H1 (cell line): ENCODE measurements at regions not wholly inside any gene's neighbourhood (a gene's known extent, or its start where the extent isn't known, plus 50 kb on each side); places are given as distances from the start of the nearest gene placed in this dataset.

Experiments used
- CTCF ChIA-PET: fragments of 300-600 bp; sonication (Branson Sonifier 250); formaldehyde crosslinking; loops from one replicate; lab custom pipeline; 2021; ENCODE audit not compliant: partially characterized antibody; lab: Charles Lee
- POLR2A ChIA-PET: fragments of 300-600 bp; sonication (Branson Sonifier 250); formaldehyde crosslinking; loops from one replicate; lab custom pipeline; 2021; ENCODE audit warnings: inconsistent platforms; ENCODE audit not compliant: partially characterized antibody; lab: Charles Lee
- DNase-seq, 2 experiments: peaks; one replicate each; pipeline versions ENCODE4 v3.0.0 to v3.0.0-alpha.2; 2010 to 2022; ENCODE audit warnings: low spot score in 2 of 2, low read depth in 1 of 2, mixed read lengths in 1 of 2
- FAIRE-seq: peaks from 2 replicates; lab custom pipeline; 2011; peaks lifted over from hg19 to GRCh38; lab: Jason Lieb, UNC
- H2AFZ ChIP-seq: 2 replicates; pipeline ENCODE4 v1.8.1; 2012; ENCODE audit warnings: low read length, inconsistent platforms
- H2AK5ac ChIP-seq: 2 replicates; pipeline ENCODE4 v1.6.1; 2013; ENCODE audit warnings: low read depth, low read length
- H2BK120ac ChIP-seq: replicated peaks from 2 replicates; pipeline ENCODE3; 2013; ENCODE audit warnings: low read depth, low read length, inconsistent platforms
- H2BK12ac ChIP-seq: 2 replicates; pipeline ENCODE4 v1.6.1; 2013; ENCODE audit warnings: low read depth, low read length
- H2BK15ac ChIP-seq: 2 replicates; pipeline ENCODE4 v1.6.1; 2013; ENCODE audit warnings: low read length
- H2BK20ac ChIP-seq: 2 replicates; pipeline ENCODE4 v1.6.1; 2013; ENCODE audit warnings: low read length
- H2BK5ac ChIP-seq: 2 replicates; pipeline ENCODE4 v1.6.1; 2013; ENCODE audit warnings: low read depth, low read length
- H3K14ac ChIP-seq: 2 replicates; pipeline ENCODE4 v1.6.1; 2013; ENCODE audit warnings: inconsistent platforms; ENCODE audit not compliant: insufficient read length
- H3K18ac ChIP-seq: 2 replicates; pipeline ENCODE4 v1.6.1; 2013; ENCODE audit warnings: low read length; ENCODE audit errors: extremely low read depth
- H3K23ac ChIP-seq: 2 replicates; pipeline ENCODE4 v1.6.1; 2013; ENCODE audit warnings: inconsistent platforms; ENCODE audit not compliant: insufficient read length
- H3K23me2 ChIP-seq: 2 replicates; pipeline ENCODE4 v1.6.1; 2013; ENCODE audit warnings: low read depth, low read length
- H3K27ac ChIP-seq: 2 replicates; pipeline ENCODE4 v1.6.1; 2011; ENCODE audit warnings: low read depth, low read length, inconsistent platforms
- H3K27me3 ChIP-seq, 4 experiments: replicated peaks in 1 of 4; 1 replicate in 1 of 4; 2 replicates in 3 of 4; pipeline versions ENCODE4 v1.6.1 to v1.8.1; 2011 to 2013; ENCODE audit warnings: low read length in 3 of 4, mild to moderate bottlenecking in 3 of 4, inconsistent platforms in 2 of 4, mixed read lengths in 2 of 4, moderate library complexity in 1 of 4; ENCODE audit not compliant: control insufficient read depth in 3 of 4, insufficient read depth in 3 of 4; ENCODE audit errors: extremely low read depth in 1 of 4
- H3K36me3 ChIP-seq, 4 experiments: 2 replicates each; pipeline versions ENCODE4 v1.6.1 to v1.8.1; 2011 to 2013; ENCODE audit warnings: mild to moderate bottlenecking in 4 of 4, low read length in 3 of 4, moderate library complexity in 2 of 4, control low read depth in 1 of 4, inconsistent platforms in 1 of 4; ENCODE audit not compliant: insufficient read depth in 4 of 4, control insufficient read depth in 2 of 4
- H3K4ac ChIP-seq: replicated peaks from 2 replicates; pipeline ENCODE3; 2013; ENCODE audit warnings: low read length, low read depth, mixed read lengths, inconsistent platforms; ENCODE audit not compliant: insufficient read length
- H3K4me1 ChIP-seq, 4 experiments: replicated peaks in 1 of 4; 1 replicate in 1 of 4; 2 replicates in 3 of 4; pipeline versions ENCODE4 v1.6.1 to v1.8.1; 2011 to 2013; ENCODE audit warnings: low read length in 3 of 4, inconsistent platforms in 2 of 4, mixed read lengths in 1 of 4; ENCODE audit not compliant: insufficient read depth in 4 of 4, control insufficient read depth in 3 of 4
- H3K4me2 ChIP-seq, 2 experiments: 2 replicates each; pipeline versions ENCODE4 v1.6.1 to v1.8.1; 2011 to 2013; ENCODE audit warnings: low read depth in 2 of 2, low read length in 2 of 2, control low read depth in 1 of 2, inconsistent platforms in 1 of 2, mild to moderate bottlenecking in 1 of 2; ENCODE audit not compliant: insufficient read depth in 1 of 2
- H3K4me3 ChIP-seq, 4 experiments: fragments of 200-600, 300-600 bp in 1 of 4; sonication (generic), shearing (Covaris generic), sonication (Bioruptor Twin) in 1 of 4; 2 replicates each; pipeline versions ENCODE4 v1.5.1 to v1.8.1; 2011 to 2016; ENCODE audit warnings: low read length in 4 of 4, low read depth in 3 of 4, control low read depth in 2 of 4, inconsistent platforms in 2 of 4, mild to moderate bottlenecking in 2 of 4, mixed read lengths in 1 of 4, moderate library complexity in 1 of 4; ENCODE audit not compliant: insufficient read depth in 2 of 4; ENCODE audit errors: extremely low read depth in 1 of 4
- H3K56ac ChIP-seq: replicated peaks from 2 replicates; pipeline ENCODE3; 2013; ENCODE audit warnings: low read depth, mild to moderate bottlenecking, mixed read lengths, low read length, inconsistent platforms; ENCODE audit not compliant: insufficient read length
- H3K79me1 ChIP-seq: 2 replicates; pipeline ENCODE4 v1.6.1; 2013; ENCODE audit warnings: low read depth, low read length, control low read depth
- H3K79me2 ChIP-seq, 2 experiments: 2 replicates each; pipeline versions ENCODE4 v1.6.1 to v1.8.1; 2012 to 2013; ENCODE audit warnings: low read length in 2 of 2, mild to moderate bottlenecking in 2 of 2, inconsistent platforms in 1 of 2; ENCODE audit not compliant: insufficient read depth in 2 of 2, control insufficient read depth in 1 of 2
- H3K9ac ChIP-seq, 4 experiments: replicated peaks in 1 of 4; 1 replicate in 1 of 4; 2 replicates in 3 of 4; pipeline versions ENCODE4 v1.6.1 to v1.8.1; 2011 to 2013; ENCODE audit warnings: low read depth in 3 of 4, low read length in 3 of 4, control low read depth in 2 of 4, mild to moderate bottlenecking in 2 of 4, moderate library complexity in 2 of 4, inconsistent platforms in 1 of 4; ENCODE audit errors: extremely low read depth in 1 of 4
- H3K9me3 ChIP-seq, 2 experiments: 2 replicates each; pipeline versions ENCODE4 v1.6.1 to v1.8.1; 2012 to 2013; ENCODE audit warnings: mild to moderate bottlenecking in 2 of 2, moderate library complexity in 2 of 2, control low read depth in 1 of 2, inconsistent platforms in 1 of 2, low read depth in 1 of 2, low read length in 1 of 2, mixed read lengths in 1 of 2; ENCODE audit not compliant: insufficient read depth in 2 of 2
- H4K20me1 ChIP-seq, 2 experiments: replicated peaks in 1 of 2; 2 replicates each; pipeline versions ENCODE3 to v1.8.1; 2011 to 2013; ENCODE audit warnings: inconsistent platforms in 2 of 2, low read length in 2 of 2, mild to moderate bottlenecking in 1 of 2; ENCODE audit not compliant: insufficient read depth in 2 of 2, control insufficient read depth in 1 of 2
- H4K5ac ChIP-seq: 2 replicates; pipeline ENCODE4 v1.6.1; 2013; ENCODE audit warnings: low read length, low read depth, mixed read lengths, inconsistent platforms; ENCODE audit not compliant: insufficient read length
- H4K8ac ChIP-seq: 2 replicates; pipeline ENCODE4 v1.8.0; 2013; ENCODE audit warnings: mild to moderate bottlenecking, moderate library complexity, low read length, inconsistent platforms; ENCODE audit not compliant: insufficient read depth; ENCODE audit errors: extremely low read depth
- H4K91ac ChIP-seq: replicated peaks from 2 replicates; pipeline ENCODE3; 2013; ENCODE audit warnings: low read length, mixed read lengths, inconsistent platforms; ENCODE audit not compliant: insufficient read length
- ATF2 ChIP-seq: IDR thresholded peaks from 2 replicates; pipeline ENCODE4 v1.6.1; 2012; ENCODE audit warnings: low read length, inconsistent platforms
- BCL11A ChIP-seq, 2 experiments: IDR thresholded peaks; one replicate each; pipeline ENCODE4 v1.6.1; 2011; ENCODE audit warnings: low read depth in 2 of 2, low read length in 2 of 2, mild to moderate bottlenecking in 2 of 2
- CBX5 ChIP-seq: fragments of 300-800, 300-1000 bp; sonication (generic); IDR thresholded peaks from 2 replicates; pipeline ENCODE4 v1.7.1; 2016; ENCODE audit warnings: antibody characterized with exemption, low read length, low read depth
- CEBPB ChIP-seq: IDR thresholded peaks from 2 replicates; pipeline ENCODE4 v1.6.1; 2012; ENCODE audit warnings: low read depth, low read length
- EP300 ChIP-seq, 2 experiments: IDR thresholded peaks; 1 replicate in 1 of 2; 2 replicates in 1 of 2; pipeline ENCODE4 v1.6.1; 2011 to 2012; ENCODE audit warnings: low read depth in 2 of 2, low read length in 2 of 2, mild to moderate bottlenecking in 2 of 2, borderline replicate concordance in 1 of 2, inconsistent platforms in 1 of 2, moderate library complexity in 1 of 2
- GABPA ChIP-seq: IDR thresholded peaks from 2 replicates; pipeline ENCODE4 v1.6.1; 2011; ENCODE audit warnings: mild to moderate bottlenecking, low read length, moderate library complexity, borderline replicate concordance; ENCODE audit not compliant: insufficient read depth
- JUN ChIP-seq: IDR thresholded peaks from 2 replicates; pipeline ENCODE4 v1.6.1; 2011; ENCODE audit warnings: low read depth, mild to moderate bottlenecking, improper control_type of control experiment, low read length
- JUND ChIP-seq: IDR thresholded peaks from 2 replicates; pipeline ENCODE4 v1.6.1; 2011; ENCODE audit warnings: mild to moderate bottlenecking, improper control_type of control experiment, low read length
- KDM5A ChIP-seq: fragments of 200-600 bp; IDR thresholded peaks from 2 replicates; pipeline ENCODE4 v1.7.1; 2012; ENCODE audit warnings: mild to moderate bottlenecking, low read length, inconsistent platforms, mixed read lengths
- PHF8 ChIP-seq: fragments of 200-600 bp; sonication (generic); conservative IDR thresholded peaks from 2 replicates; pipeline ENCODE4 v1.7.1; 2012; ENCODE audit warnings: low read depth, mild to moderate bottlenecking, inconsistent platforms, low read length, moderate library complexity
- RAD21 ChIP-seq, 2 experiments: IDR thresholded peaks in 1 of 2; conservative IDR thresholded peaks in 1 of 2; 2 replicates each; pipeline ENCODE4 v1.6.1; 2011; ENCODE audit warnings: low read depth in 2 of 2, low read length in 2 of 2, improper control_type of control experiment in 1 of 2, inconsistent platforms in 1 of 2, mild to moderate bottlenecking in 1 of 2, moderate library complexity in 1 of 2
- SIRT6 ChIP-seq: IDR thresholded peaks from one replicate; pipeline ENCODE4 v1.7.1; 2012; ENCODE audit warnings: low read length, inconsistent platforms
- SP4 ChIP-seq: IDR thresholded peaks from 2 replicates; pipeline ENCODE4 v1.6.1; 2012; ENCODE audit warnings: low read length, inconsistent platforms
- SRF ChIP-seq: IDR thresholded peaks from 2 replicates; pipeline ENCODE4 v1.6.1; 2011; ENCODE audit warnings: mild to moderate bottlenecking, low read depth, low read length, moderate library complexity
- YY1 ChIP-seq: IDR thresholded peaks from 2 replicates; pipeline ENCODE4 v1.6.1; 2011; ENCODE audit warnings: low read depth, mild to moderate bottlenecking, low read length

DNA sequence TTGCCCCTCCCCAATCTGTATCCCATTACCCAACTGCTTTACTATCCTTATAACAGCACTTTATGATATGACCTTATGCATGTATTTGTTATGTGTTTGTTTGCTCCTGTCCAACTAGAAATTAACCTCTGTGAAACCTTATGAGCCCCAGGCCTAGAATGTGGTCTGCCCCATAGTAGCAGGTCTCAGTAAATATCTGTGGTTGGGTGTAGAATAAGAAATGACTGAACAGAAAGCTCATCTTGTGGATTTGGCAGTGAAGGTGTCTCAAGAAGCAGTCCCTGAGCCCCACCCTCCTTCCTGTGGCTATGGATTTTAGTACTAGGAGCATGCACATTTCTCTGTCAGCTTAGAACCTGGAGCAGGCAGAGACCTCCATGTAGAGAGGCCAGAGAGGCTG, 229.0 kb upstream of the LCORL start:
- Histone ChIP-seq H3K18ac (no peak overlapping the region), H3K4me1 (no peaks in the 10 kb centered on the region), H3K56ac (no peak overlapping the region), H3K27me3 (no peaks in the 10 kb centered on the region), H2BK12ac (no peak overlapping the region), H3K23me2 (no peaks in the 10 kb centered on the region), H2BK20ac (no peak overlapping the region), H3K4ac (no peak overlapping the region), H3K14ac (no peak overlapping the region), H3K4me2 (no peak overlapping the region), H4K91ac (no peak overlapping the region), H2BK15ac (no peak overlapping the region), H3K23ac (no peak overlapping the region), H4K20me1 (no peaks in the 10 kb centered on the region), H3K27ac (no peak overlapping the region), H2BK5ac (no peak overlapping the region), H3K9me3 (peaks cover 56 to 73% of the 10 kb centered on the region in 2 experiments), H2AK5ac (no peak overlapping the region), H4K5ac (no peak overlapping the region), H3K79me1 (no peaks in the 10 kb centered on the region), H4K8ac (no peak overlapping the region), H3K9ac (no peak overlapping the region), H3K4me3 (no peak overlapping the region), H3K79me2 (no peaks in the 10 kb centered on the region), H3K36me3 (no peaks in the 10 kb centered on the region), H2BK120ac (no peak overlapping the region), H2AFZ (no peak overlapping the region)
- ChIA-PET CTCF (no interaction called here), POLR2A (no interaction called here)
- FAIRE-seq (no peak), DNase-seq (no peak)
- TF ChIP-seq SP4 (no peak), JUN (no peak), EP300 (IDR thresholded peaks at IDR 0.05; ENCODE audit: borderline replicate concordance in 1 of 2, low read depth in 2 of 2, low read length in 2 of 2) (no peak), CEBPB (no peak), KDM5A (no peak), GABPA (no peak), SIRT6 (no peak), ATF2 (no peak), SRF (no peak), BCL11A (IDR thresholded peaks at IDR 0.05; ENCODE audit: low read depth in 2 of 2, low read length in 2 of 2) (no peak), PHF8 (no peak), JUND (no peak), YY1 (no peak), RAD21 (IDR thresholded peaks at IDR 0.05 in 1 of 2, conservative IDR thresholded peaks at IDR 0.05 in 1 of 2; ENCODE audit: low read depth in 2 of 2, low read length in 2 of 2) (no peak), CBX5 (no peak)
